Omental fat pad (tissue), 3 donors: ENCODE measurements at regions not wholly inside any gene's neighbourhood (a gene's known extent, or its start where the extent isn't known, plus 50 kb on each side); places are given as distances from the start of the nearest gene placed in this dataset.

ENCODE experiments used
- ATAC-seq: fragments of 150-250 bp; one replicate; pipeline ENCODE4 v1.9.1; 2016; ENCODE audit warnings: mild to moderate bottlenecking, moderate library complexity; ENCODE audit not compliant: low FRiP score
- DNase-seq: peaks from one replicate; pipeline ENCODE4 v3.0.0-alpha.2; 2019; ENCODE audit warnings: low spot score
- TF ChIP-seq, protein P1 (sequence below), 3 donors: fragments of 450-650 bp; IDR thresholded peaks; one replicate each; pipeline ENCODE4 v1.5.1; 2016 to 2017; ENCODE audit warnings: antibody characterized with exemption in 3 of 3, mild to moderate bottlenecking in 3 of 3, moderate library complexity in 2 of 3

DNA sequence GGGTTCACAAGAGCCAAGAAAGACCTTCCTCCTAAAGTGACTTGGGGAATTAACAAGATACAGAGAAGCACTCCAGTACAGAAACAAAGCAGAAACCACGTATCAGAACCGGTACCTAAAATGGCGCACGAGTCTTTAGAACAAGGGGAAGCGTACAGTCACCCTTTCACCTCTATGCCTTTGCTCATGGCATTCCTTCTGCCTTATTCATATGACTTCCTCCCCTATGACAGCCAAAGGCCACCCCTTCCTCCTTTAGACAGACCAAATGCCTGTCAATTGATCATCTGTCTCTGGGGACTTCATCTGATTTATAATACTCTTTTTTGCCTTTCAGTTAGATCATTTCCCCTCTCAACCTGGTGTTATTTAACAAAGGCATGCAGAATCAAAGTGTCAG is 89.5 kb upstream of the OSBPL8 start:
- no peak for DNase-seq
- TF ChIP-seq, protein P1, sequence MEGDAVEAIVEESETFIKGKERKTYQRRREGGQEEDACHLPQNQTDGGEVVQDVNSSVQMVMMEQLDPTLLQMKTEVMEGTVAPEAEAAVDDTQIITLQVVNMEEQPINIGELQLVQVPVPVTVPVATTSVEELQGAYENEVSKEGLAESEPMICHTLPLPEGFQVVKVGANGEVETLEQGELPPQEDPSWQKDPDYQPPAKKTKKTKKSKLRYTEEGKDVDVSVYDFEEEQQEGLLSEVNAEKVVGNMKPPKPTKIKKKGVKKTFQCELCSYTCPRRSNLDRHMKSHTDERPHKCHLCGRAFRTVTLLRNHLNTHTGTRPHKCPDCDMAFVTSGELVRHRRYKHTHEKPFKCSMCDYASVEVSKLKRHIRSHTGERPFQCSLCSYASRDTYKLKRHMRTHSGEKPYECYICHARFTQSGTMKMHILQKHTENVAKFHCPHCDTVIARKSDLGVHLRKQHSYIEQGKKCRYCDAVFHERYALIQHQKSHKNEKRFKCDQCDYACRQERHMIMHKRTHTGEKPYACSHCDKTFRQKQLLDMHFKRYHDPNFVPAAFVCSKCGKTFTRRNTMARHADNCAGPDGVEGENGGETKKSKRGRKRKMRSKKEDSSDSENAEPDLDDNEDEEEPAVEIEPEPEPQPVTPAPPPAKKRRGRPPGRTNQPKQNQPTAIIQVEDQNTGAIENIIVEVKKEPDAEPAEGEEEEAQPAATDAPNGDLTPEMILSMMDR (IDR thresholded peaks at IDR 0.05) = no peak
- ATAC-seq = no peak

DNA sequence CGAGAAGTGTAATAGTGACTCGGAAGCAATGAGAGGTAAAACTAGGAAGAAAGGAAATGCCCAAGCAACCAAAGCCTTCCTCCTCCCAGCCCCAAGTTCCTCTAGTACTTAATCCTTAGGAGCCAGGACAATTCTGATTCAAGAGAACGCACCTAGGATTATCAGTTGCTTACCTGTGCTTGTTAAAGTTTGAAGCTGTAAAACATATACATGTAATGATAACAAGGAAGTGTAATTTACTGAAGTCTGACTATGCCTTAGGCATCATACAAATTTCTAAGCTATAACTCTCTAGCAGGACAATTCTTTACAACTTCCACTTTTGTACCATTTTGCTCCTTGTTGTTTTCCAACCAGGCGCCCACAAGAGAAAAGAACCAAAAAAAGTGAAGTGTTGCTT is 92.8 kb upstream of the OSBPL8 start:
- no peak for DNase-seq
- no peak for ATAC-seq
- TF ChIP-seq, protein P1 (IDR thresholded peaks at IDR 0.05) = no peak

DNA sequence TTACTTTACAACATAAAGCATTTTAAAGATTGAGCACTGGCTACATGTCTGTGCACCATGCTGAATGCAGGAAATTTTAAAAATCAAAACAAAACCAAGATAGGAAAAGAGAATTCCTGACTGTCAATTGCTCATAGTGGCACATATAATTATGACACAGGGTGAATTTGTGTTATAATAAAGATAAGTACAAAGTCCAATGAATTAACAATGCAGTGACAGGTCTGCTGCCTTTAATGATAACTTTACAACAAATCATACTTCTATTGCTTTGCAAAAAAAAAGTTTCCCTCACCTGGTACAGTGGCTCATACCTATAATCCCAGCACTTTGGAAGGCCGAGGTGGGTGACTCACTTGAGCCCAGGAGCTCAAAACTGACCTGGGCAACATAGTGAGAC is 93.8 kb upstream of the OSBPL8 start:
- TF ChIP-seq, protein P1 (IDR thresholded peaks at IDR 0.05) = no peak
- DNase-seq (no peak), ATAC-seq (no peak)

DNA sequence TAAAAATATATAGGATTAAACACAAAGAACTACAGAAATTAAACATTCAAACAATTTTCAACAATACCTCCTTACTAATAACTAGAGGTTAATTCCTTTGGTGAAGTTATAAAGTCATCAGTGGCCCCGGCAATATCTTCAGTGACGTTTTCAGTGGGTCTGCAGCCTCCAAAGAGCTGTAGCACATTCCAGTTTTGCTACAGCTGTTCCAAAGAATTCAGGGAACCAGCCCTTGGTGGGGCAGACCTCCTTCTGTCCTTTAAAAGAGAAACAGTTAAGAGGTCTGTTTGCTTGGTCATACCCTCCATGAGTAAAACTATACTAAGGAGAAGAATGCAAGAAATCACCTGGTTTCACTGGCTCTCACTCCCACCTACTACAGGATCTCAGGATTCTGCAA is 99.2 kb upstream of the ZDHHC17 start:
- TF ChIP-seq, protein P1 (IDR thresholded peaks at IDR 0.05) = no peak
- DNase-seq = no peak
- no peak for ATAC-seq

DNA sequence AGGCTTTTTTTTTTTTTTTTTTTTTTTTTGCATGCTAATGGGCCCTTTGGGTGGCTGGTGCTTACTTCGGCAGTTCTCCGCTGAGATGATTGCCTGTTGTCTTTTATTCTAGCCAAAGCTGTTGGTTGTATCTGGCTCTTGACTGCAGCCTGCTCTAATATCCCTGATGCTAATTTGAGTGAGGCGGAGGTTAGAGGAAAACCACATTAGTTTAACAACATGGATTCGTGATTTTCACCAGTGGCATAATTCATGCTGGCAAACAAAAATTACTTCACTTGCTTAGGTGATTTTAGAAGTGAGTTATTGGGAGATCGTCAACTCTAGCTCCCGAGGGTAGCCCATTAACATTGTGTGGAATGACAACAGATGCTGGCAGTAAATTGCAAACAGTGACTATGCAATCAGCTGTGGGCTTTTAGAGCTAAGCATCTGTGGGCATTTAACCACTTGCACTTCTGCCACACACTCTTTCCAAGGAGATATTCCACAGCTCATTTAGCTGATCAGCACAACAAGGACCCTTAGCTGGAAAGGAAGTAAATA is 97.6 kb upstream of the ZDHHC17 start:
- ATAC-seq = no peak
- no peak for DNase-seq
- TF ChIP-seq, protein P1 (IDR thresholded peaks at IDR 0.05) = no peak

DNA sequence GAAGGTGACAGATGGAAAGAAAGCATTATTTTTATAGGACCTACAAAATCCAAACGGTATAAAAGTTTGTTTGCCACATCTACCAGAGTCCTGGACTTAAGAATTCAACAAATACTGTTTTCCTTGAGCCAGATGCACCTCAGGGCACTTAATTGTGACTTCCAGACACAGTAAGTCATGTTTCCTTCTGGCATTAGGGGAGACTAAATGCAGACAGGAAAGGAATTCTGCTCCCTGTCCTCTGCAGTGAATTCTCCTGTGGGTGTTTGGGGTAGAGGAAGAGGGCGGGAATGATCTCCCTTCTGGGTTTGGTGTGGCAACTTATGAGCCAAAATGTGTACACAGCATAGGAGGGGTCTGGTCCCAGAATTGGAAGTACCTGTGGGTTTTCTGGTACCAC is 93.9 kb upstream of the ZDHHC17 start:
- TF ChIP-seq, protein P1 (IDR thresholded peaks at IDR 0.05) = no peak
- no peak for ATAC-seq
- no peak for DNase-seq

DNA sequence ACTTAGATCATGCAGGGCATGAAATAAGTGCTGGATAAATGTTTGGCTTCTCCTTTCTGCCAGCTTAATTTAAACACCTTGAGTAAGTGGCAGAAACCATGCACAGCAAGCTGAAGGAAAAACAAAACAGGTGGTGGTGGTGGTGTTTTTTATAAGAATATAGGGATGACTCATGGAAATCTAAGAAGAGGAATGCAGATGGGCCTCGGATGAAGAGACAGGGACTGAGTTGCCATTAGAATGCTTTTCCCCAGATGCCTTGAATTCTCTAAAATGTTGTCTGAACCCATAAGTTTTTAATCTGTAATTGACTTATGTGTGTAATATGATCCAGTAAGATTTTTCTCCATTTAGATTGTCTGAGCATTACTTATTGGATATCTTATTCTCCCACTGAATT is 93.1 kb upstream of the ZDHHC17 start:
- TF ChIP-seq, protein P1 (IDR thresholded peaks at IDR 0.05) = no peak
- no peak for DNase-seq
- no peak for ATAC-seq
